Endothelial cell of umbilical vein (primary cell): ENCODE measurements at regions not wholly inside any gene's neighbourhood (a gene's known extent, or its start where the extent isn't known, plus 50 kb on each side); places are given as distances from the start of the nearest gene placed in this dataset.

Experiments
- BruUV-seq: library from RNA; stranded (reverse); fragments of 400-500 nt; replicated peaks from 2 replicates; lab custom pipeline; 2021; lab: Mats Ljungman, UMichigan
- CTCF ChIA-PET: fragments of 300-600, 350-600 bp; sonication (Branson Sonifier 250); formaldehyde crosslinking; loops from one replicate; lab custom pipeline; 2021; ENCODE audit warnings: antibody characterized with exemption, inconsistent platforms; lab: Charles Lee
- POLR2A ChIA-PET: fragments of 300-600, 350-600 bp; sonication (Branson Sonifier 250); formaldehyde crosslinking; loops from one replicate; lab custom pipeline; 2021; ENCODE audit warnings: antibody characterized with exemption, inconsistent platforms; lab: Charles Lee
- DNase-seq: peaks from one replicate; pipeline ENCODE4 v3.0.0-alpha.2; 2011; ENCODE audit warnings: low read depth, low spot score
- FAIRE-seq: peaks from 2 replicates; lab custom pipeline; 2011; peaks lifted over from hg19 to GRCh38; lab: Jason Lieb, UNC
- H2AFZ ChIP-seq: 2 replicates; pipeline ENCODE4 v1.6.0; 2012; ENCODE audit warnings: low read depth, low read length, control low read depth, inconsistent platforms
- H3K27ac ChIP-seq: 2 replicates; pipeline ENCODE4 v1.5.1; 2011; ENCODE audit warnings: low read depth, mild to moderate bottlenecking, control low read depth, low read length, moderate library complexity; ENCODE audit not compliant: insufficient read depth
- H3K27me3 ChIP-seq, 2 experiments: 2 replicates each; pipeline versions ENCODE4 v1.6.0 to v1.6.1; 2011; ENCODE audit warnings: low read length in 2 of 2, mixed read lengths in 1 of 2; ENCODE audit not compliant: control insufficient read depth in 2 of 2, insufficient read depth in 2 of 2
- H3K36me3 ChIP-seq, 2 experiments: 2 replicates in 1 of 2; 3 replicates in 1 of 2; pipeline ENCODE4 v1.5.1; 2011; ENCODE audit warnings: low read length in 2 of 2, mild to moderate bottlenecking in 1 of 2, moderate library complexity in 1 of 2; ENCODE audit not compliant: control insufficient read depth in 2 of 2, insufficient read depth in 2 of 2; ENCODE audit errors: extremely low read depth in 1 of 2
- H3K4me1 ChIP-seq: 3 replicates; pipeline ENCODE4 v1.5.1; 2011; ENCODE audit warnings: mild to moderate bottlenecking, low read length; ENCODE audit not compliant: control insufficient read depth, insufficient read depth; ENCODE audit errors: extremely low read depth
- H3K4me2 ChIP-seq: 2 replicates; pipeline ENCODE4 v1.6.1; 2011; ENCODE audit warnings: low read length, control low read depth, mixed read lengths; ENCODE audit not compliant: insufficient read depth
- H3K4me3 ChIP-seq, 3 experiments: fragments of 200-600 bp in 1 of 3; sonication (generic), shearing (Covaris generic) in 1 of 3; replicated peaks in 1 of 3; 2 replicates each; pipeline ENCODE4 v1.5.1; 2011 to 2016; ENCODE audit warnings: control low read depth in 3 of 3, low read length in 3 of 3, mild to moderate bottlenecking in 2 of 3, inconsistent platforms in 1 of 3, low read depth in 1 of 3, moderate library complexity in 1 of 3; ENCODE audit not compliant: insufficient read depth in 1 of 3
- H3K79me2 ChIP-seq: 2 replicates; pipeline ENCODE4 v1.6.0; 2012; ENCODE audit warnings: low read length, inconsistent platforms; ENCODE audit not compliant: control insufficient read depth, insufficient read depth
- H3K9ac ChIP-seq: replicated peaks from 2 replicates; pipeline ENCODE3; 2011; ENCODE audit warnings: low read length, control low read depth; ENCODE audit not compliant: insufficient read depth; ENCODE audit errors: extremely low read depth
- H3K9me1 ChIP-seq: replicated peaks from 3 replicates; pipeline ENCODE4 v1.6.0; 2011; ENCODE audit warnings: mild to moderate bottlenecking, low read length; ENCODE audit not compliant: control insufficient read depth, insufficient read depth; ENCODE audit errors: extremely low read depth
- H3K9me3 ChIP-seq: replicated peaks from 2 replicates; pipeline ENCODE4 v1.5.1; 2012; ENCODE audit warnings: low read length, inconsistent platforms; ENCODE audit not compliant: control insufficient read depth, insufficient read depth
- H4K20me1 ChIP-seq: replicated peaks from 2 replicates; pipeline ENCODE3; 2011; ENCODE audit warnings: mild to moderate bottlenecking, low read length; ENCODE audit not compliant: control insufficient read depth, insufficient read depth; ENCODE audit errors: extremely low read depth
- EZH2 ChIP-seq: IDR thresholded peaks from 2 replicates; pipeline ENCODE4 v1.6.1; 2012; ENCODE audit warnings: borderline replicate concordance, low read depth, mild to moderate bottlenecking, moderate library complexity, low read length, inconsistent platforms; ENCODE audit not compliant: severe bottlenecking
- FOS ChIP-seq: IDR thresholded peaks from 2 replicates; pipeline ENCODE4 v1.6.1; 2011; ENCODE audit warnings: mild to moderate bottlenecking, low read length, moderate library complexity, borderline replicate concordance; ENCODE audit not compliant: insufficient read depth
- GATA2 ChIP-seq: IDR thresholded peaks from 2 replicates; pipeline ENCODE4 v1.7.0; 2011; ENCODE audit warnings: low read depth, mild to moderate bottlenecking, moderate library complexity, mixed read lengths, low read length; ENCODE audit not compliant: insufficient read length, insufficient read depth
- JUN ChIP-seq: IDR thresholded peaks from 2 replicates; pipeline ENCODE4 v1.6.1; 2011; ENCODE audit warnings: borderline replicate concordance, low read depth; ENCODE audit not compliant: insufficient read length, insufficient read depth
- MYC ChIP-seq: IDR thresholded peaks from one replicate; pipeline ENCODE4 v1.6.1; 2011; ENCODE audit warnings: mild to moderate bottlenecking, low read depth, low read length
- POLR2A ChIP-seq: IDR thresholded peaks from 2 replicates; pipeline ENCODE4 v1.6.1; 2012; ENCODE audit warnings: low read depth, mild to moderate bottlenecking, control low read depth, low read length
- POLR2AphosphoS5 ChIP-seq: IDR thresholded peaks from 2 replicates; pipeline ENCODE4 v1.6.1; 2012; ENCODE audit warnings: low read depth, mild to moderate bottlenecking, control low read depth, low read length, moderate library complexity; ENCODE audit not compliant: insufficient read depth
- dilution Hi-C: fragments of 300-500 bp; cut with MboI; formaldehyde crosslinking; loops from one replicate; pipeline ENCODE4 v1.15.0; 2019; ENCODE audit warnings: low sequenced_read_pairs; ENCODE audit not compliant: extremely low pct_ligation_motif_present
- intact Hi-C: fragments of 100-400 bp; cut with micrococcal nuclease; formaldehyde crosslinking; loops from one replicate; pipeline ENCODE4 v1.10.0; 2022
- TF ChIP-seq, protein P1 (sequence below): IDR thresholded peaks from 2 replicates; pipeline ENCODE4 v1.6.1; 2011; ENCODE audit not compliant: insufficient read depth, insufficient read length
- TF ChIP-seq, protein P2 (sequence below), 2 donors: IDR thresholded peaks; 1 replicate in 1 of 2; 2 replicates in 1 of 2; pipeline ENCODE4 v1.5.1; 2011; ENCODE audit warnings: low read length in 2 of 2, mild to moderate bottlenecking in 2 of 2, moderate library complexity in 2 of 2, control low read depth in 1 of 2, inconsistent platforms in 1 of 2, low read depth in 1 of 2; ENCODE audit not compliant: insufficient read depth in 1 of 2; ENCODE audit errors: extremely low read depth in 1 of 2

DNA sequence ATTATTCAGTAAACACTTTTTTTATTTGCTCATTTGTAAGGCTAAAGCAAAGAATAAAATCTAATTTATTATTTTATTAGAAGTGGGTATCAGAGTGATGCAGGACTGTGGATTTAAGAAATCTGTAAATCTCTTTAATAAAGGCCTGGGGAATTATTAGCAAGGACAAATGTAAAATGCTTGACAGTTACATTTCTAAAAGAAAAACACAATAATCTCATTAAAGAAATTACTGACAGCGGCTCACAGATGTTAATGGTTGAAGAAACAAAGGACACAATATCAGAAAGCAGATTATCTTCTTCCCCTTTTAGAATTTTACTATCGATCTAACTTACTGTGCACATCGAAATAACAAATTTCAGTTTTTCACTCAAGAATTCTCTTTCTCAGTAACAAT lies 262.1 kb upstream of the MEIS2 start:
- BruUV-seq: no TSS peak
- POLR2A ChIA-PET: no interaction called here
- dilution Hi-C loops: no loop called here

DNA sequence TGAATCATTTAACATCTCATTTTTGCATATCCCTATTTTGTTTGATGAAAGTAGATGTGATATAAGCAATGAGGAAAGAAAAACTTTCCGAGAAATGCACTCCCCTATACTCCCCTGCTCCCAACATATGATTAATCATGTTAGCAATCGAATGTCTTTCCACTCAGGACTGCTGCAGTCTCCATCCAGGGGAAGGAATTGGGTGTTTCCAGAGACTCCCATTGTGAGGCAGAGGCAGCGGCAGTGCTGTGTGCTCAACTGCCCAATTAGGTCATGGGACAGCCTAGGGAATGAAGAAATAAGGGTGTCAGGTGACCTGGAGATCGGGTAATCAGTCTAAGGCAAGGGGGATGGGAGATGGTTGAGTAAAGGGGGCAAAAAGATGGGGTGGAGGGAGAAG lies 268.6 kb upstream of the MEIS2 start:
- Histone ChIP-seq H2AFZ (no peak overlapping the region), H3K9me1 (no peaks in the 10 kb centered on the region), H3K27me3 (no peaks in the 10 kb centered on the region), H3K79me2 (no peaks in the 10 kb centered on the region), H3K4me2 (no peak overlapping the region), H3K9me3 (peaks cover 2% of the 10 kb centered on the region), H3K36me3 (no peaks in the 10 kb centered on the region), H3K27ac (no peak overlapping the region), H3K4me3 (no peak overlapping the region), H3K9ac (no peak overlapping the region), H4K20me1 (no peaks in the 10 kb centered on the region), H3K4me1 (no peaks in the 10 kb centered on the region)
- dilution Hi-C loops (no loop called here), intact Hi-C loops (no loop called here)
- TF ChIP-seq FOS: no peak
- no peak for TF ChIP-seq GATA2
- TF ChIP-seq MYC: no peak
- no peak for TF ChIP-seq EZH2
- TF ChIP-seq, protein P1, sequence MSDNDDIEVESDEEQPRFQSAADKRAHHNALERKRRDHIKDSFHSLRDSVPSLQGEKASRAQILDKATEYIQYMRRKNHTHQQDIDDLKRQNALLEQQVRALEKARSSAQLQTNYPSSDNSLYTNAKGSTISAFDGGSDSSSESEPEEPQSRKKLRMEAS: no peak
- TF ChIP-seq POLR2AphosphoS5: no peak
- TF ChIP-seq POLR2A: no peak
- TF ChIP-seq, protein P2, sequence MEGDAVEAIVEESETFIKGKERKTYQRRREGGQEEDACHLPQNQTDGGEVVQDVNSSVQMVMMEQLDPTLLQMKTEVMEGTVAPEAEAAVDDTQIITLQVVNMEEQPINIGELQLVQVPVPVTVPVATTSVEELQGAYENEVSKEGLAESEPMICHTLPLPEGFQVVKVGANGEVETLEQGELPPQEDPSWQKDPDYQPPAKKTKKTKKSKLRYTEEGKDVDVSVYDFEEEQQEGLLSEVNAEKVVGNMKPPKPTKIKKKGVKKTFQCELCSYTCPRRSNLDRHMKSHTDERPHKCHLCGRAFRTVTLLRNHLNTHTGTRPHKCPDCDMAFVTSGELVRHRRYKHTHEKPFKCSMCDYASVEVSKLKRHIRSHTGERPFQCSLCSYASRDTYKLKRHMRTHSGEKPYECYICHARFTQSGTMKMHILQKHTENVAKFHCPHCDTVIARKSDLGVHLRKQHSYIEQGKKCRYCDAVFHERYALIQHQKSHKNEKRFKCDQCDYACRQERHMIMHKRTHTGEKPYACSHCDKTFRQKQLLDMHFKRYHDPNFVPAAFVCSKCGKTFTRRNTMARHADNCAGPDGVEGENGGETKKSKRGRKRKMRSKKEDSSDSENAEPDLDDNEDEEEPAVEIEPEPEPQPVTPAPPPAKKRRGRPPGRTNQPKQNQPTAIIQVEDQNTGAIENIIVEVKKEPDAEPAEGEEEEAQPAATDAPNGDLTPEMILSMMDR (IDR thresholded peaks at IDR 0.05; ENCODE audit: extremely low read depth in 1 of 2, insufficient read depth in 1 of 2, low read depth in 1 of 2, low read length in 2 of 2): no peak
- no peak for TF ChIP-seq JUN
- CTCF ChIA-PET: no interaction called here
- no peak for DNase-seq
- no TSS peak for BruUV-seq
- POLR2A ChIA-PET: no interaction called here
- no peak for FAIRE-seq

More for the DNA sequence above, 262.1 kb upstream of the MEIS2 start:
- Histone ChIP-seq H3K4me3 (no peak overlapping the region), H3K79me2 (no peaks in the 10 kb centered on the region), H3K27me3 (no peaks in the 10 kb centered on the region), H3K9me3 (peaks cover 4% of the 10 kb centered on the region), H4K20me1 (no peaks in the 10 kb centered on the region), H2AFZ (no peak overlapping the region), H3K9me1 (no peaks in the 10 kb centered on the region), H3K4me2 (no peak overlapping the region), H3K27ac (no peak overlapping the region), H3K9ac (no peak overlapping the region), H3K4me1 (no peaks in the 10 kb centered on the region), H3K36me3 (no peaks in the 10 kb centered on the region)
- TF ChIP-seq EZH2 (no peak), JUN (no peak), POLR2A (no peak), FOS (no peak)
- TF ChIP-seq, protein P2 (IDR thresholded peaks at IDR 0.05; ENCODE audit: extremely low read depth in 1 of 2, insufficient read depth in 1 of 2, low read depth in 1 of 2, low read length in 2 of 2): no peak
- no peak for FAIRE-seq
- DNase-seq: no peak
- intact Hi-C loops: no loop called here
- CTCF ChIA-PET: no interaction called here
